ENCODE measurements at regions not wholly inside any gene's neighbourhood (a gene's known extent, or its start where the extent isn't known, plus 50 kb on each side); places are given as distances from the start of the nearest gene placed in this dataset.
"Not testable (repeated sequence)": the region's sequence is repeated elsewhere in the genome, so short reads cannot be mapped to it uniquely, and the experiment has no call there.

DNA sequence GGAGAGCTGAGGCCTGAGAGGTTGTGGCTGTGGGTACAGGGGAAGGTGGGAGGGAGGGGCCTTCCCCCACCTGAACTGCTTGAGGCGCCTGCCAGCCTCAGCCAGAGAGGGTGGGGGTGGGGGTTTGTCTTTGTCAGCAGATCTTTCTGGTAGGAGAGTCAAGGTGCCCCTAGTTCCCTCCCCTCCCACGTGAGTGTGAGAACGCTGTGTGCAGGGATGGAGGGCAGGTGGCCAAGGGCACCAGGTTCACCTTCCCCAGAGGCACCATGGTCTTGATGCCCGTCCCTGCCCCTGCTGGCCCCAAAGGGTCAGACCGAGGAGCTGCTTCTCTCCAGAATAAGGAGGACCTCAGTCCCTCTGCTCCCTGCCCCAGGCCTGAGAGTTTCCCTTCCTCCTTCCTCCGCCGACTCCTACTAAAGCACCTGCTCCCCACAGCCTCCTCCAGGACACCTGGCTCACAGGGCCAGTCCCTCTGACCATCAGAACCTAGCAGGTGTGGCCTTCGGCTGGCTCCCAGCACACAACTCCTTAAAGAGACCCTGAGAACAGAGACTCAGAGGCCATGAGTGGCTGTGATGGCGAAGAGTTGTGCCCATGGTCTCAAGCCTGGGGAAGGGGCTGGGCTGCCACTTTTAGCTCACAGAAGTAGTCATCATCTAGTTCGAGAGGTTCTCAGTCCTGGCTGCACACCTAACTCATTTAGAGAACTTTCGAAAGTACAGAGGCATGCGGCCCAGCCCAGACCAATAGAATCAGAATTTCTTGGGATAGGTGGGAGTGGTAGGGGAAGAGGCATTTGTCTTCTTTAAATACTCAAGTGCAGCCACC is 113.2 kb upstream of the LHX1 start:
- DNase-seq: no peak

DNA sequence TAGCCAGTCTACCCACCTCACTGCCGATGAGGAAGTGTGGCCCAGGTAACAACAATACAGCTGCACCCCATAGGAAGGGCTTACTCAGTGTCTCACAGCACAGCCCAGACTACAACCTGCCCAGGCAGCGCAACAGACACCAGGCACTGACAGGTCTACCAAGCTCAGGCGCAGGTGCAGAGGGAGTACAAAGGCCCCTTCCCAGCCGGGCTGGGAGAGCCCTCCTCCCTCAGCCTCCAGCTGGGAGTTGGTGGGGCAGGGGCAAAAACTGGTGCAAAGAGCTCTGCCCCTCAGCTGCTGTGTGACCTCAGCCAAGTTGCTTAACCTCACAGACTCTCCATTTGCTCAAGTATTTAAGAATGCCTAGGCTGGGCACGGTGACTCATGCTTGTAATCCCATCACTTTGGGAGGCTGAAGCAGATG is 112.6 kb upstream of the LHX1 start:
- DNase-seq: peak; percentile 40

DNA sequence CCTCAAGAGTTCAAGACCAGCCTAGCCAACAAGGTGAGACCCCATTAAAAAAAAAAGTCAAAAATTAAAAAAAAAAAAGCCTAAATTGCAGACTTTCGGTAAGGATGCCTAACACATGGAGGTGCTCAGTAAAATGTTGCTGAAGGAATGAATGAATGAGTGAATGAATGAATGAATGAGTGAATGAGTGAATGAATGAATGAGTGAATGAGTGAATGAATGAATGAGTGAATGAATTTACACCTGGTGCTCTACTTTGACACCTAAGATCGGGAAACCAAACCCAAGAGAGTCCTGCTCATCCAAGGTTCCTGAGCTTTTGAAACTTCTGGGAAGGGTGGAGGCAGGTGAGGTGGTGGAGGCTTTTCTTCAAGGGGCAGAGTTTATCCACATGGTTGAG is 112.2 kb upstream of the LHX1 start:
- no peak for DNase-seq

DNA sequence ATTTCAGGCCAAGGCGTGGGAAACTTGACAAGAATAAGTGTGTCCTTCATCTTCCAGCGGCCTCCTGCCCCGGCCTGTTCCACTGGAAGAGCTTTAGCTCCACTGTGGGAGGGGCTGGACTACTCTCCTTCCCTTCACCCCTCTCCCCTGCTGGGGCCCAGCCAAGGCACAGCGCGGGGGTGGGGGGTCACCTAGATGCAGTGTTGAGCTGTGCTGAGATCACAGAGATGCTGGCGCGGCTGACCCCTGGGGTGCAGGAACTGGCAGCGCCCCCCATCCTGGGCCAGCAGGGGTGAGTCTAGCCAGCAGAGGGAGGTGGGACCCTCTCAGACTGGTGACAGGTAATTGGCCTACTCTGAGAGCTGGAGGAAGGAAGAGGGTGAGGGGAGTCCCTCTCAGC is 111.8 kb upstream of the LHX1 start:
- DNase-seq: no peak

DNA sequence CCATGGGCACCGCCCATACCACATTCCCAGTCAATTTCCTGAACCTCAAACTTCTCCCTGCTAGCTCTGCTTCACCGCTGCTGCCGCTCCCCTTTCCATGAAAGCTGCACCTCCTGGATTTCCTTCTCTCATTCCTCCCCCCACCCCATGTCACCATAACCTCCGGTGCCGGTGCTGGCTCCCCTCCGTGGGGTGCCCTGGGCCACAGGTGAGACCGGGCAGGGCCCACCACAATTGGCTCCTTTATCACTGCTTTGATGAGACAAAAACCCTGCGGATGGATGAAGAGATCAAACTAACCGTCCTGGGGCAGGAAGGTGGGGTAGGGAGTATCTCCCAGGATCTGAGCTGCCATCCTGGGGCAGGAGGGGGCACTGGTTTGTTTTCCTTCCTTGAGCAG is 111.3 kb upstream of the LHX1 start:
- DNase-seq: no peak

DNA sequence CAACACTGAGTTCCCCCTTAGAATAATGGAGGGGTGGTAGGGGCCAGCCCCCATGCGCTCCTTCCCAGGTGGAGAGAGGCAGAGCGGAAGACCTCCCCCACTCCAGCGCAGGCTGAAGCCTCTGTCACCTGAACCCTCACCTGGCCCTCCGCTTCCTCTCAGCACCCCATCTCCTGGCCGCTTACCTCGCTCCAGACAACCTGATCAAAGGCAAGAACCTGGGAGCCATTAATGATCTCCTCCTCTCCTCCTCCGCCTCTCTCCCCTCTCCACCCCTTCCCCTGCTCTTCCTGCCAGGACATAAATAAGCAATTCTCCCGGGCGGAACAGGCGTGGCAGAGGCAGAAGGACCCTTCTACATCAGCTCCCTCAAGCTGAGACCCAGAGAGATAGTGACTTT is 110.2 kb upstream of the LHX1 start:
- DNase-seq: no peak

DNA sequence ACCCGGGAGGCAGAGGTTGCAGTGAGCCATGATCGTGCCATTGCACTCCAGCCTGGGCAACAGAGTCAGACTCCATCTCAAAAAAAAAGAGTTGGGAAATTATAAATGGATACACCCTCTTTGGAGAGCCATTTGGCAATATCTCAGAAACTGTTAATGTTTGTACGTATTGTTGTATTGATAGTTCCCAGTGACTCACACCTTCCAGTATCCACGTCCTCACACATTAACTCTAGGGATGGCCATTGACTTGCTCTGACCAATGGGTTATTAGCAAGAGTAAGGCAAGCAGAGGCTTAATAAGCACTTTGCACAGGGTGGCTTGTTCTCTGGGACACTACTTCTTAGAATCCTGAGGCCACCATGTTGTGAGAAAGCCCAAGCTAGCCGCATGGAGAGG is 107.6 kb upstream of the LHX1 start:
- DNase-seq: no peak

DNA sequence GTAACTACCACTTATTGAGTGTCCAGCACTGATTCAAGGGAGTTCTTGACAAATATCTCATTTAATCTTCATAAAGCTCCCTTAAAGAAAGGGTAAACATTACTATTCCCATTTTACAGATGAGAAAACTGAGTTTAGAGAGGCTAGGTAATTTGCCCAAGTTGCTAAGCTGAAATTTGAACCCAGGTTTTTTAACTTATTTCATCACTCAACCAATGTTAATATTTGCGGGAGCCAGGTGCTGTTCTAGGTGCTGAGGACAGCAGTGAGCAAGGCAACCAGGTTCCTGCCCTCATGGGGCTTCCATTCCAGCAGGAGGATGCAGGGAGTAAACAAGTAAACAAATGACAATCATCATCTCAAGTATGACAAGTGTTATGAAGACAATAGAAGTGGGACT is 104.0 kb upstream of the LHX1 start:
- DNase-seq: no peak

DNA sequence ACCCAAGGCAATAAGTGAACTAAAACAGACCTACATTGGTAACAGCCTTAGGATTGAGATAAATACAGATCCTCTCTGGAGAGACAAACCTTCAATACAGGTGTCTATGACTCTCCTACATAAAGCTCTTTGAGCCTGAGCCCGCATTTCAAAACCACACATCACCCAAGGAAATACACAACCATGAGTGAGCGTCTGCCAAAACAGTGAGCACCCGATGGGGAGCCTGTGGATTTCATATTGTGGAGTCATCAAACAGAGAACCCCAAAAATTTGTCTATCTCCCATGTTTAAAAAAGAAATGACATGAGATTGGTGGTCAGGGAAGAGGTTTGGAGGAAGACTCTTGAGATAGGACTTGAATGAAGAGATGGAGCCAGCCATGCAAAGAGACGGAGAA is 102.2 kb upstream of the LHX1 start:
- no peak for DNase-seq

DNA sequence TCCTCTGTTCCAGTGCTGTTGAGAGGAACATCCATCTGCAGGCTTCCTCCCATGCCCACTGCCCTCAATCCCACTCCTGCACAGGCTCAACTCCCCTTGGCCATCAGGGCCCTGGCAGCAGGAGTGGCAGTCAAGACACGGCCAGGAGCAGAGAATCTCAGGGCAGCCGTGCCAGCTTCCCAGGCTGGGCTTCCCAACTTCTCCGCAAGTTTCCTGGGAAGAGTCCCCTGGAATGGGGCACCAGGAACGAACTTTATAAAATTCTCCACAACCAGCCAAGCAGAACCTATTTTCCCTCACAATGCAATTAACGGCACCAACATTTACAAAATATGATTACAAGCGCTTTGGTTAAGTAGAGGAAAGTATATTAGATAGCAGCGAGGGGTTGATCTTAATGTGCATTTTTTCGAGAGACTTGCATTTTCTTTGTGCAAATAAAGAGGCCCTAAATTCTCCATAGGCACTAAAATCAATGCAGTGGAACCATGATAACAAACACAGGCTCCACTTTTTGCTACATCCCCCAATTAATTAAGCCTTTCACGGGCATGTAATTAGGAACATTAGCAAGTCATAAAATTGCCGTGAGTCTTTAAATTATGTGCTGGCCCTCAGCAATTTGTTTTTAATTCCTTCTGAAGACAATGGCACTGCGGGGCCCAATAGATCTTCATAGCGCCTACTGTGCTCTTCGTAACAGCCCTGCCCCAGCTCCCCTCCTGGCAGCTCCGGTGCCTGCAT is 99.9 kb upstream of the LHX1 start:
- DNase-seq: no peak

DNA sequence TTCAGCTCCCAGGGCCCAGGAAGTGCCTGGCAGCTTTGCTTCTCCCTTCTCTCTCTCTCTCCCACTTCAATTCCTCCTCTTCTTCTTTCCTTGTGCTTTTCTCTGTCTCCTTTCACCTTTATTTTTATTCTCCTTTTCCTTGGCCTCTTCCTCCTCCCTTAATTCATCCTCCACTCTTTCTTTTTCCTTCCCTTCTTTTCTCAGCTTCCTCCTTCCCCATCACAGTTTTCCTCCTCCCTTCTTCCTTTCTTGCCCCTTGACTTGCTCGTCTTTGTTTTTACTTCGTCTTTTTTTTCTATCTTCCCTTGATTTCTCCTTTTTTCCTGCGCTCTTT is 99.4 kb upstream of the LHX1 start:
- no peak for DNase-seq

DNA sequence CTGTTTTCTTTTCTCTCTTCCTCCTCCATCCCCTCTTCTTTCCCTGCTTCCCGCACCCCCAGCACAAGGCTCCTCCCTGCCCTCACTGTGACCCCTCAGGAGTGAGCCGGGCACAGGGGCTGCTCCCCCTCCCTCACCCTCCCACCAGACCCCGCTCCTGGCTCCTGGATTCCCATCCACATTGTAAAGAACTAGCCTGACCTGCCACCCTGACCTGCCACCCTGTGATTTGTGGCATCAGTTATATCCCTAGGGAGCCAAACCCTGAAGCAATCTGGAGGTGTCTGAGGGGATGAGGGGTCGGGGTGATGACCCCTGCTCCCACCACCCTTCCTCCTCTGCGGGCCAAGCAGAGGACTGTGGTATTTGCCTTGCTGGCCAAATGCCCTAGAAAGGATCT is 98.0 kb upstream of the LHX1 start:
- DNase-seq: no peak

DNA sequence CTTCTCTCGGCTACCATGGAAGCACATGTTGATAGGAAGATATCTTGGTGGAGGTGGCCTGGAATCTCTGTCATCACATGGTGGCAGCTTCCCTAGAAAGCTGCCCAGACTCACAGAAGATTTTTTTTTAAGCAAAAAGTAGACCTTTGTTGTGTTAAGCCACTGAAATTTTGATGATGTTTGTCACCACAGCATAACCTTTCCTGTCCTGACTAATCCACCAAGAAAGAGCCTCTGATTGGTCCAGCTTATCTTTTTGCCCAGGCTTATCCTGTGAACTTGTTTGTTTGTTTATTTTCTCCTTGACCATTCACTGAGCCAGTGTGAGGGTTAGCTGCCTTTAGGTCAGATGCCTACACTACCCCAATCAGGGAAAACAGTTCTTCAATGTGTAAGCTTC is 96.5 kb upstream of the LHX1 start:
- DNase-seq: no peak

DNA sequence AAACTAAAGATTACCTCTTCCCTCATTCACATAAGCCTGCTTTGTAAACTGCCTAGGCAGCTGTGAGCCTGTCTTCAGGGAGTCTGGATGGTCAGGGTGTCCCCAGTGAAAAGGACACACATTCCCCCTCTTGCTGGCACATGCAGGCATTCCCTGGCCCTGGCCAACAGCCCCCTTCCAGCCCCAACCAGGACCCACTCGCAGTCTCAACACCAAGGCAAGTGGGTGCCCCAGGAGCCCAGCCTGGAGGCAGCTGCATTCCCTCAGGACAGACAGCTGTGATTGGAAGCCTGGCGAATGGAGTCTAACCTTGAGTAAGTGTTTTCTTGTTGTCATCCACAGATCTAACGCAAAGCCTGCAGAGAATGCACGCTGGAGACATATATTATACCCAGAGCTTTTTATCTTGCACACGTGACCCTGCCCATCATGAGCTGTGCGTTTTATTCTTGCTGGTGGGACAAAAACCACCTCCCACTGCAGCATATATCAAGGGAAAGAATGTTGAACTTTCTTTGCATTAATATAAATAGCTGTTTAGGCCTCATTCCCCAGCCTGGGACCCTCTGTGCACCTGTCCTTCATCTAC is 95.0 kb upstream of the LHX1 start:
- no peak for DNase-seq

DNA sequence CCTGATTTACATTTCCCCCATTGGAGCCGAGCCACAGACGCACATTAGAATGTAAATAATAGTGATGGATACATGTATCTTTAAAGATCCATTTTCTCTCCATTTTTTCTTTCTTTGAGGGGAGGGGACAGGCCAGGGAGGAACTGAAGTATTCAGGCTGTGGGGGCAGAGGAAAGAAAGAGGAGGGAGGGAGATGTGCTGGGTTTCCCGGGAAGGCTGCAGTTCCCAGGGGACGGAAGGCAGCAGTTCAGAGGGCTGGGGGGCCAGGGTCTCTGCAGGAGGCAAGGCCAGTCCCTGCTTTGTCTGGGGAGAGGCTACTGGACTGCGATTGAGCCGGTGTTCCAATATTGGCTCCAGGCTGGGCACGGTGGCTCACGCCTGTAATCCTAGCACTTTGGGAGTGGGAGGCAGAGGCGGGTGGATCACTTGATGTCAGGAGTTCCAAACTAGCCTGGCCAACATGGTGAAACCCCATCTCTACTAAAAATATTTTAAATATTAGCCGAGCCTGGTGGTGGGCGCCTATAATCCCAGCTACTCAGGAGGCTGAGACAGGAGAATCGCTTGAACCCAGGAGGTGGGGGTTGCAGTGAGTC is 94.2 kb upstream of the LHX1 start:
- no peak for DNase-seq

DNA sequence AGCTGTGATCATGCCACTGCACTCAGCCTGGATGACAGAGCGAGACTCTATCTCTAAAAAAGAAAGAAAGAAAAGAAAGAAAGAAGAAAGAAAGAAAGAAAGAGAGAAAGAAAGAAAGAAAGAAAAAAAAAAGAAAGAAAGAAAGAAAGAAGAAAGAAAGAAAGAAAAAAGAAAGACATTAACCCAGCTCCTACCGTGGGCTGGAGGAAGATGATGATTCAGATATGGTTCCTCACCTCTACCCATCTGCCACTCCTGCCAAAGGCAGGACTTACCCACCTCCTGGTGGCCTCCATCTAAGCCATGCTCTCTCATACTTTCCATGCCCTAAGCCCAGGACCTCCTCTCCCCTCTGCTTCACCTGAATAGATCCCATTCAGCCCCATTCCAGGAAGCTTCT is 93.3 kb upstream of the LHX1 start:
- no peak for DNase-seq

DNA sequence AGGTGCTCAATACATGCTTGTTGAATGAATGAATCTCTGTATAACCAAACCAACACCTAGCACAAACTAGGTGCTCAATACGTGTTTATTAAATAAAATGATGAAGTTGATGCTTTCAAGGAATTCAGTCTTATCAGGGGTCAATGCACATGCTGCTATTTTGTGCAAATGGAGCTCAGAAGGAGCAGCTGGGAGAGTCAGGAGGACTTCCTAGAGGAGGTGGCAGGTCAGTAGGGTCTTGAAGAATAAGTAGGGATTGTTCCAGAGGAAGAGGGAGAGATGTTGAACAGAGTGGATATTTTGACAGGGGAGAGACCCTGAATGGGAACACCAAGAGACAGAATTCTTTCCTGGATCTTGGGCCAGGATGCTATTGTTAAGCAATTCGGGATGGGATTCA is 92.7 kb upstream of the LHX1 start:
- no peak for DNase-seq

DNA sequence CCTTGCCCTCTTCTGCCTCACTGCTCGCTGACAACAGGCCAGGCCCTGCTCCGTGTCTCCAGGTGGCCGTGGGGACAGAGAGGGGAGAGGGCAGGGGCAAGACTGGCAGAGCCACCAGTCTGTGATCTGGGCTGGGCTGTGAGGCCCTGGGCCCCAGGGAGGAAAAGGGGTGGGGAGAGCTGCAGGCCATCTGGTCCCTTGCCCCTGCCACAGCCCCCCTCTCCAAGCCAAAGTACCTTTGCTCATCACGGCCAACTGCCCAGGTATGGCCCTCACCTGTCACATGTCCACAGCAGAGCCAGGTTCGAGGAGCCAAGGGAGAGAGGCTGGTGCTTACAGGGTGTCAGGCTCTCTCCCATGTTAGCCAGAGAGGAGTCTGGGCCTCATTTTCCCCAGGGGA is 91.4 kb upstream of the LHX1 start:
- DNase-seq: no peak

DNA sequence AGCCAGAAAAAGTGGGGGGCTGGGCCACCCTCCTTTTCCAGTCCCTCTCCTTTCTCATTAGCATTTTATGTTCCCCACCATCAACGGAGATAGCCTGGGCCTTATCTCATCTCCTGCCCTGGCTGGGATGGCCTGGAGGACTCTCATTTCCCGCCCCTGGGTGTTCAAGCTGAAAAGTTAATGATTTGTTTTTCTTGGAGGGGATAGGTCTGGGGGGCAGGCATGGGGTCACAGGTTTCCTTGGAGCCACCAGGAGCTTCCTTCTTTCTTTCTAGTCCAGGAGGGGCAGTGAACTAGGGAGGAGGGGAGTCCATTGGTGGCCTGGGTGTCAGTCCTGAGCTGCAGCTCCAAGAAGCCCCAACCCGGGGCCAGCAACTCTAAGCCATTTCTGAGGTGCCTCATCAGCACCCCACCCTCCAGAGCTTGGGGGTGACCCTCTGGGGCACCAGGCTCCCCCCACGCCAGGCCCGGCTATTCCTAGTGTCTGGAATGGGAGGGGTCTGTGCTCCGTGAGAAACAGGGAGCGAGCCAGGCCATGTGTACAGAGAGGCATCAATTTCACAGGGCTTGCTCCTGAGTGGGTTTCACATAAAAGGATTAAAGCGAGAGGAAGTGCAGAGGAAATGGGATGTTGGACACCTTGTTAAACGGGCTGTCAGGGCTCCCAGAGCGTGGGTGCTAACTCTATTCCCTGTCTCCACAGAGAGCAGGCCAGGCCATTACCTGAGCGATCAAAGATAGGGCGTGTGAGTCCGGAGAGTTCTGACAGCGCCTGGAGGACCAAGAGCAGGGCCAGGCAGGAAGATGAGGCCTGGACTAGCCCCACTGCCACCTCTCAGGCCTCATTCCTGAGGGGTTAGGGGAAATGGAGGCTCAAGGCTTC is 90.6 kb upstream of the LHX1 start:
- DNase-seq: no peak

DNA sequence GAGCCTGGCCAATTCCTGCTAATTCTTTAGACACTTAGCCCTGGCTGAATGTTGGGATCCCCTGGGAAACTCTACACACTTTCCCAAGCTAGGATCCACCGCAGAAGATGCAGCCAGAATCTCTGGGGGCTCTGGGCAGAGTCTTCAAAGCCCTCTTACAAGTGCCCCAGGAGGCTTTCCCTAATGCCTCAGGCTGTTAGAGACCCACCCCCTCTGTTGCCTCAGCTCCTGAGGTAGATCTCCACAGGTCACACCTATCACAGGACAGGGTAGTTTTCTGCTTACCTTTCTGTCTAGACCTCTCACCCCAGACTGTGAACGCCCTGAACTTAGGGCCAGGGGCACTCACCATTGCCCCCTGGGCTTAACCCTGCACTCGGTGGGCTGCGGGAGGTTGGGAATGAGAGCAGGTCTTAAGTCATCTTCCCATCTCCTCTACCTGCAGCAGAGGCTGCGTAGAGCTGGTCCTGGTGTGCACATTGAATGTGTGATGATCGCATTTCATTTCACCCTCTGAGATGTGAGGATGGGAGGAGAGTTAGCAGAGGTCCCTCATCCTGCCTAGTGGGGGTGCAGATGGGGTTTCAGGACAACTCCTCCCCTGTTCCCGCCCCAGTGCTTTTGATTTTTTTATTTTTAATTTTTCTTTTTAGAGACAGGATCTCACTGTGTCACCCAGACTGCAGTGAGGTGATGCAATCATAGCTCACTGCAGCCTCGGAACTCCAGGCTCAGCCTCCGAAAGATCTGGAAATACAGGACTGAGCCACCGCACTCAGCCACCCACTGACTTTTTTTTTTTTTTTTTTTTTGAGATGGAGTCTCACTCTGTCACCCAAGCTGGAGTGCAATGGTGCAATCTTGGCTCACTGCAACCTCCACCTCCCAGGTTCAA is 89.0 kb upstream of the LHX1 start:
- no peak for DNase-seq

DNA sequence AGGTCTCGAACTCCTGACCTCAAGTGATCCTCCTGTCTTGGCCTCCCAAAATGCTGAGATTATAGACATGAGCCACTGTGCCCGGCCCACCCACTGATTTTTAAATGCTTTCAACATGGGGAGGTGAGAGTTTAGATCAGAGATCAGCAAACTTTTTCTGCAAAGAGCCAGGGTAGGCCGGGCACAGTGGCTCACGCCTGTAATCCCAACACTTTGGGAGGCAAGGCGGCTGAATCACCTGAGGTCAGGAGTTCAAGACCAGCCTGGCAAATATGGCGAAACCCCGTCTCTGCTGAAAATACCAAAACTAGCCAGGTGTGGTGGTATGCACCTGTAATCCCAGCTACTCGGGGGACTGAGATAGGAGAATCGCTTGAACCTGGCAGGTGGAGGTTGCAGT is 88.3 kb upstream of the LHX1 start:
- DNase-seq: not testable (repeated sequence)

DNA sequence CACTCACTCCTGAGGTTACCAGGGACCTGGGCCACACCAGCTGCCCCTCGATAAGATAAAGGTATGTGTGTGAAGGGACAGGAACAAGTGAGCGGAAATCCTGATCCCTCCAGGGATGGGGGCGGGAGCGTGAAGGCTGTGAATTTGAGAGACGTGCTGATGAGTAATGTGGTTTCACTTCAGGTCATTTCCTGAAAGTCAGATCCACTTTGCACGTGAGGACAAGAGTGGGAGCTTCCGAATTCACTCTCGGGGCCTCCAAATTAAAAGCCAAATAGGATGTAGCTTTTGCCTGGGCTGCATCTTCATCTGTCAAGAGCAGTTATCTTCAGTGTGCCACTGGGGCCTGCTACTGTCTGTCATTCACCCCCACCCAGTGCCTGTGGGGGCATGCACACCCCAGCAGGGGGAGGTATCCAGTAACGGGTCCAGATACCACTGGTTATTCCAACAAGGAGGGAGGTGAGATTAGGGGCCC is 87.4 kb upstream of the LHX1 start:
- DNase-seq: peak; percentile 81
